ENCODE measurements at regions not wholly inside any gene's neighbourhood (a gene's known extent, or its start where the extent isn't known, plus 50 kb on each side); places are given as distances from the start of the nearest gene placed in this dataset.

- TF ChIP-seq SNRNP70 (optimal IDR thresholded peaks at IDR 0.05; ENCODE audit: low read depth, low read length), result no peak
- TF ChIP-seq ATF6 (CRISPR knock-in tag; IDR thresholded peaks at IDR 0.05), result no peak
- TF ChIP-seq, protein P1, sequence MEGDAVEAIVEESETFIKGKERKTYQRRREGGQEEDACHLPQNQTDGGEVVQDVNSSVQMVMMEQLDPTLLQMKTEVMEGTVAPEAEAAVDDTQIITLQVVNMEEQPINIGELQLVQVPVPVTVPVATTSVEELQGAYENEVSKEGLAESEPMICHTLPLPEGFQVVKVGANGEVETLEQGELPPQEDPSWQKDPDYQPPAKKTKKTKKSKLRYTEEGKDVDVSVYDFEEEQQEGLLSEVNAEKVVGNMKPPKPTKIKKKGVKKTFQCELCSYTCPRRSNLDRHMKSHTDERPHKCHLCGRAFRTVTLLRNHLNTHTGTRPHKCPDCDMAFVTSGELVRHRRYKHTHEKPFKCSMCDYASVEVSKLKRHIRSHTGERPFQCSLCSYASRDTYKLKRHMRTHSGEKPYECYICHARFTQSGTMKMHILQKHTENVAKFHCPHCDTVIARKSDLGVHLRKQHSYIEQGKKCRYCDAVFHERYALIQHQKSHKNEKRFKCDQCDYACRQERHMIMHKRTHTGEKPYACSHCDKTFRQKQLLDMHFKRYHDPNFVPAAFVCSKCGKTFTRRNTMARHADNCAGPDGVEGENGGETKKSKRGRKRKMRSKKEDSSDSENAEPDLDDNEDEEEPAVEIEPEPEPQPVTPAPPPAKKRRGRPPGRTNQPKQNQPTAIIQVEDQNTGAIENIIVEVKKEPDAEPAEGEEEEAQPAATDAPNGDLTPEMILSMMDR (IDR thresholded peaks at IDR 0.05 in 2 of 3, conservative IDR thresholded peaks at IDR 0.05 in 1 of 3; ENCODE audit: insufficient read depth in 2 of 3, low read depth in 1 of 3, low read length in 3 of 3), result no peak
- TF ChIP-seq, protein P2, sequence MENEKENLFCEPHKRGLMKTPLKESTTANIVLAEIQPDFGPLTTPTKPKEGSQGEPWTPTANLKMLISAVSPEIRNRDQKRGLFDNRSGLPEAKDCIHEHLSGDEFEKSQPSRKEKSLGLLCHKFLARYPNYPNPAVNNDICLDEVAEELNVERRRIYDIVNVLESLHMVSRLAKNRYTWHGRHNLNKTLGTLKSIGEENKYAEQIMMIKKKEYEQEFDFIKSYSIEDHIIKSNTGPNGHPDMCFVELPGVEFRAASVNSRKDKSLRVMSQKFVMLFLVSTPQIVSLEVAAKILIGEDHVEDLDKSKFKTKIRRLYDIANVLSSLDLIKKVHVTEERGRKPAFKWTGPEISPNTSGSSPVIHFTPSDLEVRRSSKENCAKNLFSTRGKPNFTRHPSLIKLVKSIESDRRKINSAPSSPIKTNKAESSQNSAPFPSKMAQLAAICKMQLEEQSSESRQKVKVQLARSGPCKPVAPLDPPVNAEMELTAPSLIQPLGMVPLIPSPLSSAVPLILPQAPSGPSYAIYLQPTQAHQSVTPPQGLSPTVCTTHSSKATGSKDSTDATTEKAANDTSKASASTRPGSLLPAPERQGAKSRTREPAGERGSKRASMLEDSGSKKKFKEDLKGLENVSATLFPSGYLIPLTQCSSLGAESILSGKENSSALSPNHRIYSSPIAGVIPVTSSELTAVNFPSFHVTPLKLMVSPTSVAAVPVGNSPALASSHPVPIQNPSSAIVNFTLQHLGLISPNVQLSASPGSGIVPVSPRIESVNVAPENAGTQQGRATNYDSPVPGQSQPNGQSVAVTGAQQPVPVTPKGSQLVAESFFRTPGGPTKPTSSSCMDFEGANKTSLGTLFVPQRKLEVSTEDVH (IDR thresholded peaks at IDR 0.05; ENCODE audit: low read depth, partially characterized antibody), result no peak
- TF ChIP-seq NRF1 (conservative IDR thresholded peaks at IDR 0.05 in 1 of 2, IDR thresholded peaks at IDR 0.05 in 1 of 2), result no peak
- TF ChIP-seq ATF4 (CRISPR knock-in tag; IDR thresholded peaks at IDR 0.05), result no peak
Observed at GRCh38 chr12:115407723-115408122, 723.7 kb upstream of the TBX3 start.

All from K562 (cell line).